HFF-Myc (cell line): ENCODE measurements at regions not wholly inside any gene's neighbourhood (a gene's known extent, or its start where the extent isn't known, plus 50 kb on each side); places are given as distances from the start of the nearest gene placed in this dataset.

Source experiments
- DNase-seq: peaks from one replicate; pipeline ENCODE4 v3.0.0-alpha.2; 2011; ENCODE audit warnings: low read depth; ENCODE audit errors: extremely low read depth
- H3K4me3 ChIP-seq: replicated peaks from 2 replicates; pipeline ENCODE4 v1.5.1; 2011; ENCODE audit warnings: low read depth, mild to moderate bottlenecking, control low read depth, low read length
- TF ChIP-seq, protein P1 (sequence below): IDR thresholded peaks from 2 replicates; pipeline ENCODE4 v1.5.1; 2012; ENCODE audit warnings: mild to moderate bottlenecking, low read depth, low read length, control low read depth; ENCODE audit errors: missing control alignments

DNA sequence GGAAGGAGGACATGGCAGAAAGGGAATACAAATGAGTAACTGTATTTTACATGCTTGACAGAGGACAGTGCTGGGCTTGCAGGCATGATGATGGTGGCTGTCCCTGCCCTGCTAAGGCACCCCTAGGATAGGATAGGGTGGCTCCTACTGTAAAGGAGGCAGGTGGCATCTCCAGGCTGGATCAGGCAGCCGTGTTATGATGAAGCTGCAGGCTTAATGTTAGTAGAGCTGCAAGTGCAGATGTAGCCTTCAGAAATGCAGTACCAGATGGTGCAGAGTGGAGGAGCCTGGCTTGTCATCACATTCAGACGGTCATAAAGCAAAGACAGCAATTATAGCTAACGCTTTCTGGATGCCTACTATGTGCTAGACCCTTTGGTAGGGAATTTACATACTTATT lies 287.9 kb upstream of the PODXL start:
- no peak for DNase-seq
- TF ChIP-seq, protein P1, sequence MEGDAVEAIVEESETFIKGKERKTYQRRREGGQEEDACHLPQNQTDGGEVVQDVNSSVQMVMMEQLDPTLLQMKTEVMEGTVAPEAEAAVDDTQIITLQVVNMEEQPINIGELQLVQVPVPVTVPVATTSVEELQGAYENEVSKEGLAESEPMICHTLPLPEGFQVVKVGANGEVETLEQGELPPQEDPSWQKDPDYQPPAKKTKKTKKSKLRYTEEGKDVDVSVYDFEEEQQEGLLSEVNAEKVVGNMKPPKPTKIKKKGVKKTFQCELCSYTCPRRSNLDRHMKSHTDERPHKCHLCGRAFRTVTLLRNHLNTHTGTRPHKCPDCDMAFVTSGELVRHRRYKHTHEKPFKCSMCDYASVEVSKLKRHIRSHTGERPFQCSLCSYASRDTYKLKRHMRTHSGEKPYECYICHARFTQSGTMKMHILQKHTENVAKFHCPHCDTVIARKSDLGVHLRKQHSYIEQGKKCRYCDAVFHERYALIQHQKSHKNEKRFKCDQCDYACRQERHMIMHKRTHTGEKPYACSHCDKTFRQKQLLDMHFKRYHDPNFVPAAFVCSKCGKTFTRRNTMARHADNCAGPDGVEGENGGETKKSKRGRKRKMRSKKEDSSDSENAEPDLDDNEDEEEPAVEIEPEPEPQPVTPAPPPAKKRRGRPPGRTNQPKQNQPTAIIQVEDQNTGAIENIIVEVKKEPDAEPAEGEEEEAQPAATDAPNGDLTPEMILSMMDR = no peak
- H3K4me3 ChIP-seq = no peak overlapping the region

DNA sequence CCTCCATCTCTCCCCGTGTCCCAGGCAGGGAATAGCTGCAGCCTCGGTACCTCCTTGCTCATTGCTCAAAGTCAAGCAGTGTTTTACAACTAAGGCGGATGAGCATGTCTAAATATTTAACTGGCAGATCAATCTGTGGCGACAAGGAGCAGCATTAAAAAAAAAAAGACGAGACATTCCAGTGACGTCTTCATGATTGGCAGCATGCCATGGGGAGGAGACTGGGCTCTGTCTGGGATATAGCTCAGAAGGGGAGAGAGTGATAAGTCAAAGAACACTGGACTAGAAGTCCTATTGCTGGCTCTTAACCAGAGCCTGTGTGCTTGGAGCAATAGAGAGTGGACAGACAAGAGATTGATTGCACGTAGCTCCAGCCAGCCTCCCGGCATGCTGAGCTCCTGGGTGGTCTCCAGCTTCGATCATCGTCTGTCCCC lies 287.5 kb upstream of the PODXL start:
- DNase-seq = no peak
- no peak overlapping the region for H3K4me3 ChIP-seq
- TF ChIP-seq, protein P1 = no peak

DNA sequence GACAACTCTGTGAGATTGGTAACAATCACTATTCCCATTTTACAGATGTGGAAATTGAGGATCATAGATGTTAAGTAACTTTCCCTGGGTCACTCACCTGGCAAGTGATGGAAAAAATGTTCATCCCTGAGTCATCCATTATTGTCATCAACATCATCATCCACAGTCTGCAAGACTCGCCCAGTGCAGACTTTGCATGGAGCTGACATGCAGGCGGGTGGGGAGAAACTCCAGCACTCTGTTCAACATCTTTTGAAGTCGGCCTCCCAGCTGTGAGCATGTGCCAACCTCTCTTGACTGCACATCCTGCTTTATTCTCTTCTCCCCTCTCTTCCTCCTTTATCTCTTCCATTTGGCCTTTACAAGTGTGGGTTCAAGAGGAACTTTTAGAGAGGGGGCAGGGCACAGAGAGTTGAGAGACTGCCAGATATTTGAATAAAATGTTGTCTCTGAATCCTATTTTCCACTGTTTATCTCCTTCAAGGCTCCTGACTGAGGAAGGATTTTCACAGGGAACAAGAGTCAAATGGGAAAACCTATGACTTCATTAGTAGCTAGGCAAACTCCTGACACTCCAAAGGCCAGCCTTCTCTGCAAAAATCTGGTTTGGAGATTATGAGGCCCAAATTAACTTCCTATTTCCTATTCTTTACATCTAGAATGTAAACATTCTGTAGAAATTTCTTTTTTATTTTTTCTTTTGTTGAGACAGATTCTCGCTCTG lies 283.7 kb upstream of the PODXL start:
- no peak overlapping the region for H3K4me3 ChIP-seq
- TF ChIP-seq, protein P1 = no peak
- DNase-seq = no peak

DNA sequence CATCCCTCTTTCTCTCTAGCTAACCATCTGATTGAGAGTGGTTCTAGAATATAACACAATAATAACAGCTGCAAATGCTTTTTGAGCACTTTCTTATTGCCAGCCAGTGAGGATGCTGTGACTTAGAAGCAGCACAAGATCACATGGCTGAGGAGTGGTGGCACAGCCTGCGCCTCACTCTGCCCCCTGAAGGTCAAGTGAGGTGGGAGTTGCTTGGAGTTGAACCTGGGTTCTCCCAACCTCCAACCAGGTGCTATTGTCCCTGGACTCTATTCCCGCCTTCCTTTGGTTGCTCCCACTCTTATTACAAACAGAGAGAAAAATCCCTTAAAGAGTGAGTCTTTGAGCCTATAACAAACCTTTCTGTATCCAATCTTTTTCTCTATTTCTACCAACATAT lies 280.3 kb upstream of the PODXL start:
- DNase-seq = no peak
- TF ChIP-seq, protein P1 = no peak
- H3K4me3 ChIP-seq = no peak overlapping the region

DNA sequence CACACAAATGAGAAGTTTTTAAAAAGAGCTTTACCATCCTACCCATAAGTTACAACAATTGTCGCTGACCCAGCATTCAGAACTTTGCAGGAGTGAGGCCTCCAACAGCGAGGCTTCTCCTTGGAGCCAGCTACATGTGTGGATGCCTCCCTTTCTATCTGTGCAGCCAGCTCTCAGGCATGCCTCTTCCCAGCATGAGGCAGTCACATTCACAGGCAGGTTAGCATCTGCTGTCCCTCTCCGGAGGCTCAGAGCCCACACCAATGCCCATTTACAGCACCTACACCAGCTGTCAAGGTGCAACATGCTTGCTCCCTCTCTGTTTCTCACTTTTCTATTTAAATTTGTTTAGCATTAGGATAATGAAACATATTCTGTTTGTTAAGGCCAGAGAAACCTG lies 278.7 kb upstream of the PODXL start:
- no peak for DNase-seq
- TF ChIP-seq, protein P1 = no peak
- no peak overlapping the region for H3K4me3 ChIP-seq

DNA sequence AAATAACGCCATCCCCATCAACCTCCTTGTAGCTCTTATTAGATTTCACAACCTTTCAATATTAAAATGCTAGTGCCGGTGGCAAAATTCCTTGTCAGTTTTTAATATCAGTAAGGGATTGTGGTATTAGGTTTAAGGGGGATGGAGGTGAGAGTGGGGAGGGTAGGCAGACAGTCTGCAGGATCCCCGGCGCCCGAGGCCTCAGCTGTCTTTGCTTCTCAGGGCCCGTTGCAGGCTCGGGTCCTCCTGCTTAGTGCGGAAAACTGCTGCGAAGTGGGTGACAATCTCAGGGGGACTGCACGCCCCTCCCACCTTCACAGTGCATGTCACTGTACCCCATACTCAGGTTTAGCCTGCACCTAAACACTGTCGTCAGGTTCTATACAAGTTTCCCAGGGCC lies 274.3 kb upstream of the PODXL start:
- DNase-seq = no peak
- TF ChIP-seq, protein P1 = no peak
- H3K4me3 ChIP-seq = no peak overlapping the region
